GM12878 (cell line): ENCODE measurements at regions not wholly inside any gene's neighbourhood (a gene's known extent, or its start where the extent isn't known, plus 50 kb on each side); places are given as distances from the start of the nearest gene placed in this dataset.

ENCODE experiments used
- BRCA1 ChIP-seq: IDR thresholded peaks from 2 replicates; pipeline ENCODE4 v1.6.1; 2011; ENCODE audit warnings: low read depth, low read length, improper control_type of control experiment
- DPF2 ChIP-seq: fragments of 450-650 bp; IDR thresholded peaks from 2 replicates; pipeline ENCODE4 v1.6.1; 2017; ENCODE audit warnings: mild to moderate bottlenecking
- HCFC1 ChIP-seq: fragments of 150-350 bp; IDR thresholded peaks from 2 replicates; pipeline ENCODE4 v1.6.1; 2014; ENCODE audit warnings: low read length
- LARP7 ChIP-seq: fragments of 450-650 bp; IDR thresholded peaks from 2 replicates; pipeline ENCODE4 v1.6.1; 2017; ENCODE audit warnings: mild to moderate bottlenecking
- MAX ChIP-seq: IDR thresholded peaks from 2 replicates; pipeline ENCODE4 v1.6.1; 2012; ENCODE audit warnings: low read depth, low read length, improper control_type of control experiment
- POLR2A ChIP-seq: IDR thresholded peaks from 2 replicates; pipeline ENCODE4 v1.6.1; 2011; ENCODE audit warnings: low read depth, mild to moderate bottlenecking, low read length
- SREBF1 ChIP-seq: IDR thresholded peaks from 2 replicates; pipeline ENCODE4 v1.6.1; 2012; ENCODE audit warnings: mild to moderate bottlenecking, low read length
- TAF1 ChIP-seq: IDR thresholded peaks from 2 replicates; pipeline ENCODE4 v1.6.1; 2011; ENCODE audit warnings: mild to moderate bottlenecking, low read depth, low read length, borderline replicate concordance
- ZBTB33 ChIP-seq: fragments of 450-650 bp; IDR thresholded peaks from 2 replicates; pipeline ENCODE4 v1.6.1; 2017; ENCODE audit warnings: mild to moderate bottlenecking
- TF ChIP-seq, protein P1 (sequence below), 3 experiments: IDR thresholded peaks in 2 of 3; conservative IDR thresholded peaks in 1 of 3; 2 replicates each; pipeline ENCODE4 v1.5.1; 2011; ENCODE audit warnings: low read depth in 3 of 3, low read length in 3 of 3, mild to moderate bottlenecking in 3 of 3, control low read depth in 2 of 3, moderate library complexity in 2 of 3, inconsistent platforms in 1 of 3, mixed read lengths in 1 of 3; ENCODE audit not compliant: control insufficient read depth in 2 of 3, insufficient read depth in 1 of 3; ENCODE audit errors: extremely low read depth in 1 of 3
- TF ChIP-seq, protein P2 (sequence below): IDR thresholded peaks from 2 replicates; pipeline ENCODE4 v1.6.1; 2011; ENCODE audit warnings: borderline replicate concordance, low read depth, mild to moderate bottlenecking, moderate library complexity, low read length; ENCODE audit not compliant: insufficient read depth, poor library complexity, severe bottlenecking

GRCh38 chr4:114037988-114038387 is 58.5 kb upstream of the ARSJ start:
- TF ChIP-seq, protein P1, sequence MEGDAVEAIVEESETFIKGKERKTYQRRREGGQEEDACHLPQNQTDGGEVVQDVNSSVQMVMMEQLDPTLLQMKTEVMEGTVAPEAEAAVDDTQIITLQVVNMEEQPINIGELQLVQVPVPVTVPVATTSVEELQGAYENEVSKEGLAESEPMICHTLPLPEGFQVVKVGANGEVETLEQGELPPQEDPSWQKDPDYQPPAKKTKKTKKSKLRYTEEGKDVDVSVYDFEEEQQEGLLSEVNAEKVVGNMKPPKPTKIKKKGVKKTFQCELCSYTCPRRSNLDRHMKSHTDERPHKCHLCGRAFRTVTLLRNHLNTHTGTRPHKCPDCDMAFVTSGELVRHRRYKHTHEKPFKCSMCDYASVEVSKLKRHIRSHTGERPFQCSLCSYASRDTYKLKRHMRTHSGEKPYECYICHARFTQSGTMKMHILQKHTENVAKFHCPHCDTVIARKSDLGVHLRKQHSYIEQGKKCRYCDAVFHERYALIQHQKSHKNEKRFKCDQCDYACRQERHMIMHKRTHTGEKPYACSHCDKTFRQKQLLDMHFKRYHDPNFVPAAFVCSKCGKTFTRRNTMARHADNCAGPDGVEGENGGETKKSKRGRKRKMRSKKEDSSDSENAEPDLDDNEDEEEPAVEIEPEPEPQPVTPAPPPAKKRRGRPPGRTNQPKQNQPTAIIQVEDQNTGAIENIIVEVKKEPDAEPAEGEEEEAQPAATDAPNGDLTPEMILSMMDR (IDR thresholded peaks at IDR 0.05 in 2 of 3, conservative IDR thresholded peaks at IDR 0.05 in 1 of 3; ENCODE audit: control insufficient read depth in 2 of 3, extremely low read depth in 1 of 3, insufficient read depth in 1 of 3, low read depth in 3 of 3, low read length in 3 of 3) = no peak
- TF ChIP-seq, protein P2, sequence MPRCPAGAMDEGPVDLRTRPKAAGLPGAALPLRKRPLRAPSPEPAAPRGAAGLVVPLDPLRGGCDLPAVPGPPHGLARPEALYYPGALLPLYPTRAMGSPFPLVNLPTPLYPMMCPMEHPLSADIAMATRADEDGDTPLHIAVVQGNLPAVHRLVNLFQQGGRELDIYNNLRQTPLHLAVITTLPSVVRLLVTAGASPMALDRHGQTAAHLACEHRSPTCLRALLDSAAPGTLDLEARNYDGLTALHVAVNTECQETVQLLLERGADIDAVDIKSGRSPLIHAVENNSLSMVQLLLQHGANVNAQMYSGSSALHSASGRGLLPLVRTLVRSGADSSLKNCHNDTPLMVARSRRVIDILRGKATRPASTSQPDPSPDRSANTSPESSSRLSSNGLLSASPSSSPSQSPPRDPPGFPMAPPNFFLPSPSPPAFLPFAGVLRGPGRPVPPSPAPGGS = no peak
- TF ChIP-seq HCFC1 (no peak), SREBF1 (no peak), TAF1 (no peak), DPF2 (no peak), MAX (no peak), ZBTB33 (no peak), POLR2A (no peak), BRCA1 (no peak), LARP7 (no peak)
